COLO668 (cell line): ENCODE measurements at regions not wholly inside any gene's neighbourhood (a gene's known extent, or its start where the extent isn't known, plus 50 kb on each side); places are given as distances from the start of the nearest gene placed in this dataset.
"Not testable (repeated sequence)": the region's sequence is repeated elsewhere in the genome, so short reads cannot be mapped to it uniquely, and the experiment has no call there.

Experiments
- DNase-seq: peaks from one replicate; lab custom pipeline; 2025; ENCODE audit not compliant: unreplicated experiment; lab: John Stamatoyannopoulos, UW

DNA sequence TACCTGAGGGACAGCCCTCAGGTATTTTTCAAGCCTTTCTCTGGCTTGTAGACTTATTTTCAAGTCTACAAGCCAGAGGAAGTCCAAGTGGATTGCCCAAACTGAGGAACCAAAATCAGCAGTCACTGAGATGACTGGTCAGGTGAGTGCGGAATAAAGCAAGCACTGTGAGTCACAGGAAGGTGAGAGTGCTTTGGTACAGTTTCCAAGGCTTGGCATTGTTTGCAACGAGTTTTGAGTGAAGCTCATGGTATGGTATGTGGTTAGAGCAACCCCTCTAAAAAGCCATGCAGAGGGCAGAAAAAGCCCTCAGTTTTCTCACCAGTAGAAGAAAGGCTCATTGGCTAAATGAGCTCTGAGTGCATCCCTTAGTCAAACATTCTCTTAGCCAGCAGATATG, 112.8 kb upstream of the EOLA2 start:
- DNase-seq, result no peak

DNA sequence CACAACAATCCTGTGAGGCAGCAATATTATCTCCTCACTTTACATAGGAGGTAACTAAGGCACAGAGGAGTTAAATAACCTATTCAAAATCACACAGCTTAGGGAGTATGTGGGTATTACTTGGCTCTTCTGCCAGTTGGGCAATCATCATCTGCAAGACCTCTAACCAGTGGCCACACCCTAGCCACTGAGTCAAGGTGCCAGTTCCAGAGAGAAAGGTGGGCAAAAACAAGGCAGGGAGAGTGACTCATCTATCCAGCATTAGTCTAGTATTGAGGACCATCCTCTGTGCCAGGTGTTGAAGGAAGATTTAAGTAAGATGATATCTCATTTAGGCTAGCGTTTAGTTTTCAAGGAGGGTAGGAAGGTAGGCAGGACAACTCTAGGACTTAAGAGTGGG, 113.9 kb upstream of the EOLA2 start:
- no peak for DNase-seq

DNA sequence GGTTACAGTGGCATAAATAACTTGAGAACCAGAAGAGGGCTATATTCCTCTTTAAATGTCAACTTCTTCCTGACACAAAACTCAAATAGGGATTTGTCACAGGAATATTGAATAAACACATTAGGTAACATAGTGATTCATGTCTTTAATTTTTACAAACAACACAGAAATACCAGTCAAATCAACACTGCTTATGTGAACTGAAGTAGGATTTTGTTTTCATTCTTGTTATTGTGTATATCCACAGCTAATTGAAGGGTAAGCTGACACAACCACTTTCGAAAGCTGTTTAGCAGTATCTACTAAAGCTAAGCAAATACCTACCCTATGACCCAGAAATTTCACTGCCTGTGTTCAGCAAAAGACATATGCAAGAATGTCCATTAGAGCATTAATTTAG, 120.4 kb upstream of the EOLA2 start:
- DNase-seq, result no peak

DNA sequence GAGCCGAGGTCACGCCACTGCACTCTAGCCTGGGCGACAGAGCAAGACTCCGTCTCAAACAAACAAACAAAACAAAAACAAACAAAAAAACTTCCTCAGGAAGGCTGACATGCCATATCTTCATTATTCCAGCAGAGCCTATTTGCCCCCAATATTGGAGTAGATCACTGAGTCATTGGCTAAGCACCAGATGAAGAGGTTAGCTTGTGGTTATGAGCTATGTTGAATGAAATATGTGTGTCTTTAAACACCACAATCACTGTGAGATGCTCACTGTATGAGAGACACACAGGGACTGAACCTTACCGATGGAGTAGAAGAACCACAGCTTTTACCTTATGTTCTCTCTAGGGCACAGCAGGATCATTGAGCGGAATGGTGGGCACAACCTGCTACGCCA, 122.1 kb upstream of the EOLA2 start:
- no peak for DNase-seq

DNA sequence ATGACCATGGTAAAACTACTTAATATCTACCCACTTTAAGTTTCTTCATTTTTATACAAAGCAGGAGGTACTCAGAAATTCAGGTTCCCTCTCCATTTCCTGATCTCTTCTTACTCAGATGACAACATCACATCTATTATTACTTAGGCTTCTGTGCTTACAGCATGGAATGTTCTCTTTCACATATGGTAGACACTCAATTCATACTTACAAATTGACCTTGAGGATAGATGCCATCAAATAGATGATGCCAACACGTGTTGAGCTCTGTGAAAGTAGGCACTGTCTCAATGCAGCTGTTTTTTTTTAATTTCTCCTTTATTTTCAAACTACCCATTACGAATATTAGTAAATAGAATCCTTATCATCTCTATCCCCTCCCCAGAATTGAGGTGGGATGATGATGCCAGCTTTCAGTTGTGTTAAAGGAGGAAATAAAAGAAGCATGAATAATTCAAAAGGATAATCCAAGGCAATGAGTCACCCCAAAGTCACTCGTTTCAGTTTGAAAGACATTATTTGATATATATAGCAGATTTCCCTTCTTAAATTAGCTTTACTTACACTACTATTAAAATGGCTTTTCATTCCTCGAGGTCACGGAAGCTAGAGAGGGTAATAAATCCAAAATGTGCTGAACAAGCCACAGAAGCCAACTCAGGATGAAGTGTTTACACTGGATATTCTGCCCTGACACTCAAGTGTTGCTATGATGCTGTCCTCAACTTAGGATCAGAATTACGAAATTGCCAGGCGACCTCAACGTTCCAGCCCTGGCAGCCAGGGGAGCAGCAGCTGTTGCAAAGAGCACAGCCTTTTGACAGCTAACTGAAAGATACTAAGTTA, 124.2 kb upstream of the EOLA2 start:
- DNase-seq, result no peak

DNA sequence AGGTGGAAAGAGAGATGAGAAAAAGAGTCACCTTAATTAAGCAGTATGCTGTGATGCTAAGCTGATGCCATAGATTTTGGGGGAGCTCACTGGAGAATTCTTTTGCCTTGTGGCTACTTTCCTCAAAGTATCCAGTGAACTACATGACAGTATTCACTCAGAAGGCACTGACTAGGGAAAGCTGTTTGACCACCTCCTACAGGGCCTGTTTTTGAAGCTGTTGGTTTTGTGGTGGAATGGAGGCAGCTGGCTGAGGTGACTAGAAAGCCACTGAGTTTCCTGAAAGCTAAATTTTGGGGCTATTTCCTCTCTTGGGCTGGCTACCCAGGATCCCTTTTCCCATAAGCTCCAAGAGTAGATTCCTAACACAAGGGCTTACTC, 124.8 kb upstream of the EOLA2 start:
- DNase-seq, result no peak

DNA sequence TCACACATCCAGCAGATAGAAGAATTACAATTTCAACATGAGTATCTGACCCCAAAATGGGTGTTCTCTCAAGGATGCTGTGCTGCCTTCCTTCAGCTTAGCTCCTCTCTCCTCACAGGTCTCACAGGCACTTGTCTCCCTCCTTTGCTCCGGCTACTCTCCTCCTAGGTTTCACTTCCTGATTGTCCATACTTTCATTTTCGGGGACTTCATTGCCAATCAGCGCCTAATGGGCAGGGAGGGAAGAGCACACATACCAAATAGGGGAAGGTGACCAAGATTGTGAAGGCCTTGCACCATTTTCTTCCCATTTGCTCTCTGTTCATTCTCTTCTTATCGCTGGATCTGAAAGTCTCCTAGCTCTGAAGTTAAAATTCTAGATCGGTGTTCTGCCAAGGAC, 125.4 kb upstream of the EOLA2 start:
- DNase-seq, result no peak

DNA sequence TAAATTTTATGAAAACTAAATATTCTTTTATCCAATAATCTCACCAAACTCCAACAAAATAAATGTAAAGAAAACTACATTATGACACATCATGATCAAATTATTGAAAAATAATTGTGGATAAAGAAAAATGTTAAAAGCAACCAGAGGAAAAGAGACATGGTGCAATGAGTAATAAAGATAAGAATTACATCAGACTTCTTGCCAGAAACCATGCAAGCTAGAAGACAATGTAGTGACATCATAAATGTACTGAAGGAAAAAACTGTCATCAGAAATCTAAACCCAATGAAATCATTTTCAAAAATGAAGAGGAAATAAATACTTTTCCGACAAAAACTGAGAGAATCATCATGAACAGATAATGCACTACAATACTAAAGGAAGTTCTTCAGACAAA, 135.9 kb upstream of the EOLA2 start:
- DNase-seq, result no peak

DNA sequence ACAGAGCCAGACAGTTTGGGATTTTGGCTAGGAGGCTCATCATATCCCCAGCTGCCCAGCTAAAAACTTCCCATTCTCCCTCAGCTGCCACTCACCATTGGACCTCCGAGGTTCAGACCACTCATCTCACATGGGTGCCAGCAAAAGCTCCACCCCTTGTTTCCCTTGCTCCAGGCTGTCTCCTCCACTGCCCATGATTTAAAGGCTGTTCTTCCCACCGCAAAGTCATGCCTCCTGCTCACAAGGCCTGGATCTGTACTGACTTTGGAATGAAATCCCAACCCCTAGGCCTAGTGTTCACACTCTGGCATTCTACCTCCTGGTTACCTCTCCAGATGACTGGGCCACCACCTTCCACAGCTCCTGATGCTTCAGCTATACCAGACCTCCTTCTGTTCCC, 142.2 kb upstream of the EOLA2 start:
- no peak for DNase-seq

DNA sequence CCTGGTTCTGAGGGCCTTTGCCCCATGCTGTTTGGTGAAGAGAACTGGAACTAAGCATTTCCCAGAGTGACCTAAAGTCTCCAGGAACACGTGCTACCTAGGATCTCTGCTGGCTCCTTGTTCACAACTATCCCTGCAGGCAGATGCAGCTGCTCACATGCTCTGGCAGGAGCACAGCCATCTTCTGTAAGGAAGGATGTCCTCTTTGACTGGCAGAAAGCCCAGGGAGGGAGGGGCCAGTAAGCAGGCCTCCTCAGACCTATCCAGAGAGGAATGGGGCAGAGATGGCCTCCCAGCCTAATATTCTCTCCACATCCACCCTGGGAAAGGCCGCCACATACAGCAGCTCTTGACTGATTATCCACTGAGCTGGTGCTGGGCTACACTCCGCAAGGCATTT, 142.8 kb upstream of the EOLA2 start:
- DNase-seq, result no peak

DNA sequence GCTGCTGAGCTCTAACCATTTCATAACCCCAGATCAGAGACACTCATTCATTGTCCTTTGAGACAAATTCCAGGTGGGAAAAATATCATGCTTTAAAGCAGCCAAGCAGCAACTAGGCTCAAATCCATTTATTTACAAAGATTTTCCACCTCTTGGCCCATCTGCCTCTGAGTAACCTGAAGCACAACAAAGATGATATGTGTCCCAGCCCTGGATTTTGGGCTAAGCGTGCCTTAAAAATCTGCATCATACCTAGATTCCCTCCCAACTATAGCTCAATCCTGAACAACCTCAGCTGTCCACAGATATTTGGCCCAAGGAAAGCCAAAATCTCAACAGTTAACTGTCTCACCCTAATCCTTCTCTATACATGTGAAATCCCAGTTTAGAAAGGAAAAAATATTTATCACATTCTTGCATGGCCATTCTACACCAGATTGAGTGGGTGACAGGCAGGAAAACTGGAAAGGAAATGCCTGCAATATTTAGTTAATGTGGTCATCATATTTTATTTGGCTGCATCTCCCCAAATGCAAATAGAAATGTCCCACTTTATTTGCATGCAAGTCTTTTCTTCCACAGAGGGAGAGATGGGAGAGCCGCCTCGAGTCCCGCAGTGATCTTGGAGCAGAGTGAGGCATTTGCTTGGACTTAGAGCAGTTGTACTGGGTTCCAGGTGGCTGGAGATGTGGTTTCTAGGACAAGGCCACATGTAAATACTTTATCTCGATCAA, 146.4 kb upstream of the EOLA2 start:
- DNase-seq, result no peak

DNA sequence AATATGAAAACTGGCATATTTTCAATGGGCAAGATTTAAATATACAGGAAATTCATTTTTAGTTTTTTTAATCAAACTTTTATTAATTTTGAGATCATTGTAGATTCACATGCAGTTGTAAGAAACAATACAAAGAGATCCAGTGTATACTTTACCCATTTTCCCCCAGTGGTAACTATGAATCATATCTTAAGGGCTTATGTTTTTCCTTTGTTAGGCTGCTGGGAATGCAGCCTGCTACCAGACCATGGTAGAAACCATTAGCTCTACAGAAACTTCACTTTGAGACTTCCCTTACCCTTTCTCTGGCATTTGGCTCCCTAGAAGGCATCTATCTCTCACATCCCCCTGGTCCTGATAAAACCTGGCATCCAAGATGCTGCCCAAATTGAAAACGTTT, 147.6 kb upstream of the EOLA2 start:
- no peak for DNase-seq

DNA sequence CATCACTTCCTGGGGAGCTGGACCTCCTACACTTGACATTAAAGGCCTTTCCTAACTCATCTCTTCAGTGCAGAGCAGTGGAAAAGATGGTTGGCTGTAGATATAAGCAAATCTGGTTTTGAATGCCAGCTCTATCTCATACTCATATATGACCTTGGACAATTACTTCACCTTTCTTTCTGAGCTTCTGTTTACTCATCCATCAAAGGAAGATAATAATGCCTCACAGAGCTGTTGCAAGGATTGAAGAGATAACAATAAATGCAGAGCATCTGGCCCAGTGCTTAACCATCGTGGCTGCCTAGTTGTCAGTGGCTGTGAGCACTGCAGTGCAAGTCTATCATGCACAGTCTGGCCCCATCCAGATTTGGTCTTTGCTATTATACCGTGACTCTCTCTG, 148.1 kb upstream of the EOLA2 start:
- DNase-seq, result no peak

DNA sequence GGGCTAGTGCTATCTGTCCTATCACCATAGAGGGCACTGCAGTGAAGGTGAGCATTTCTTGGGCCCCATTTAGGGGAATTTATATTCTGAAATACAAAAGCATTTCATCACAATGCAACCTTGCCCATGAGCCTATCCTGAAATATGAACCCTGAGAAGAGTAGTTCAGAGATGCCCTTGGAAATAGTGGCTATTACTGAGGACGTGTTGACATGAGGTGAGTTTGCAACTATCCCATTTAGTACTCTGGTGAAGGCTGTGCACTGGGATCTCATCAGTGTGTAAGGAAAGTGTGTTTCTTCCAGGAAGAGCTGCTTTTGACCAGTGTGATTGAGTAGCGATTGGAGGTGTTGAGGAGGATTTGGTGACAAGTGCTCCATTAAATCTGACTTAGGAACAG, 149.3 kb upstream of the EOLA2 start:
- DNase-seq, result no peak

DNA sequence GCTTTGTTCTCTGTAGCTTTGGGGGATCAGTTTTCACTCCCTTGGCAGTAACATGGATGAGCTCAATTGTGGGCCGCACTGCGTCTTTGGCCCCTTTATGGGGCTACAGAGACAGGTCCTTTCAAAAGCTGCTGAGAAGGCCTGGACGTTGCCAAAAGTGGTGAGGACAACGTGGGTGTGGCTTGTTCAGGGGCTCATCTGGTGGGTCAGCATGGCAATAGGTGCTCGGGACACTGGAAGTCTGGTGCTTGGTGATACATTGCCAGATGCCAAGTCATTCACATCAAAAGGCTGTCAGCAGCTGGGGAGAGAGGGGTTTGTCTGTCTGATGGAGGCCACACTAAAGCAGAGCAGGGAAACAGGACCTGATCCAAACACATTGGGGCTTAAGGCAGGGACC, 149.8 kb upstream of the EOLA2 start:
- DNase-seq, result no peak

DNA sequence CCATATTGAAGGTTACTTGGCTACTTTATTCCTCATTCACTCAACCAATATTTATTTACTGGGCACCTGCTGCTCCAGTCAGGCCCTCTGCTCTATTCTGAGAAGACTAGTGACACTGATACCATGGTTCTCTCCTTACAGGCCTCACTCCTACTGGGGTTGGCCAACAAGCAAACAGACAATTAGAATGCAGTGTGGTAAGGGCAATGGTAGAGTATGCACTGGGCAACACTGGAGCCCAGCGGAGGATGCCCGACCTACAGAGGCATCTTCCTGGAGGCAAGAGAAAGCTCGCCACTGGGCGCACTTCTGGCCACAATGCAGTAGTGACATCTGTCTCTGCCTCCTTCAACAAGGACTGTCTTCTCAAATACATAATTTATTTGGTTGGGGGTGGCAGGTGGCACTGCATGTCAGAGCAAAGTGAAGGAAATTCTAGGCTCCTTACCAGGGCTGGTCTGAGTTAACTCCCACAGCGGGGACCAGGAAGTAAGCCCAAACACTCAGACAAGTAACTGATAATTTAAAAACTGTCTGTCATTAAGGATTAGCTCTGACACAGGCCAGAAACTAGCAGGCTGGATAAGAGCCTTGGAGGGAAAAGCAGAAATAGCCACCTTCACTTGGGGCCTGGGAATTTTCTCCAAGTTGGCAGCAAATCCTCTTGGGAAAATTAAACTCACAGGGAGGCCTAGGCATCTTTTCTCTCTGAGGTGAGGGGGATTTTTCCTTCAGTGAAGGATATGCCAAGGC, 150.7 kb upstream of the EOLA2 start:
- no peak for DNase-seq

DNA sequence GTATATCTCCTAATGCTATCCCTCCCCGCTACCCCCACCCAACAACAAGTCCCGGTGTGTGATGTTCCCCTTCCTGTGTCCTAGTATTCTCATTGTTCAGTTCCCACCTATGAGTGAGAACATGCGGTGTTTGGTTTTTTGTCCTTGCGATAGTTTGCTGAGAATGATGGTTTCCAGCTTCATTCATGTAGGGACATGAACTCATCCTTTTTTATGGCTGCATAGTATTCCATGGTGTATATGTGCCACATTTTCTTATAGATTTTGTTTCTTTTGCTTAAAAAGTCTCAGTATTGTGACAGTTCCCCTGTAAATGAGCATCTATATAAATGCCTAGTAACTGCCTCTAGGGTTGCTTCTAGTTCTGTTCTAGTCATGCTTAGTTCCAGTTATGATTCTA, 153.0 kb upstream of the EOLA2 start:
- DNase-seq, result not testable (repeated sequence)

DNA sequence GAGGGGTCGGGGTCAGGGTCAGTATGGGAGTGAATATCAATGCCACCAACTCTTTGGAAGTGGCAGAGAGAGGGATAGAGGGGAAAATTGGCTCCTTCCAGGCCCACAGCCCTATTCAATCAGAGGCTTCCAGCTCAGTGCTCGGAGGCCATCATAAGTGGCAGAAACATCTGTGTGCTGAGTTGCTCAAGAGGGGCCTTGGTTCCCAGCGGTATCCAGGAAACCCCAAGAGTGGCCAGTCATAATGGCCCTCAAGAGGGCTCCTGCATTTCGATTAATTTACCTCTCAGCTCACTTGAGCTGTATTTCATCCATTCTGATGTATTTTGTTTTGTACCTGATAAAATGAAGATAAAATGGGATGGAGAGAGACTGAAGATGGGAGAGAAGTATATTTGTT, 154.3 kb upstream of the EOLA2 start:
- DNase-seq, result no peak

DNA sequence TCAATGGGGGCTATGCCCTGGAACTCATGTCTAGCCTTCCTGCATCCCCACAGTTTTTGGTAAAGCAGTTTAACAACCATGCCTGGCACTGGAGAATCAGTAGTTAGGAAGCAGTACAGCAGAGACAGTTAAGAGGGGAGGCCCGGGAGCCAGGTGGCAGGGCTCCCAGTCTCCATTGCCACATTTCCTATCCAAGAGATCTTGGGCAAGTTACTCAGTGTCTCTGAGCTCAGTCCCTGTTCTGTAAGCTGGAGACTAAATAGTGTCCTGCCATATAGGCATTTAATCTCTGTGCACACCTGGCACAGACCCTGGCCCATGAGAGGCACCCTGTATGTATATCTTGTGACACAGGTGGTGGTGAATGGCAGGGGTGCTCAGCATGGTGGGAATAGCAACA, 156.1 kb upstream of the EOLA2 start:
- DNase-seq, result no peak

DNA sequence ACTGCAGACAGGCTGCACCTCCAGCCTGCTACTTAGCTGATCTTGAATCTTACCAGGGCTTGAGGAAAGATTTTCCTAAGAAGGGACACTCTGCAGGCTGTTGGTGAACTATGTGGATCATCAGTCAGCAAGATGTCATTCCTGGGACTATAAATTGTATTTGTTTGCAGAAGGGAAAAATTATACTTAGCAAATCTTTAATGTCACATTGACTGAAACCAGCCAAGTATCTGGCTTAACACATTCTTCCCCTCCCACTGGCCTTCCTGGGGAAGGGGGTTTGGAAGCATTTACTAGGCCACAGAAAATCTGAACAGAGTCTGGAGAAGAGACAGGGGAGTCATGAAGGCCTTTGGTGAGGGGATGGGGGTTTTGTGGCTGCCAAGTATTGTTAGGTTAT, 156.7 kb upstream of the EOLA2 start:
- DNase-seq, result no peak

DNA sequence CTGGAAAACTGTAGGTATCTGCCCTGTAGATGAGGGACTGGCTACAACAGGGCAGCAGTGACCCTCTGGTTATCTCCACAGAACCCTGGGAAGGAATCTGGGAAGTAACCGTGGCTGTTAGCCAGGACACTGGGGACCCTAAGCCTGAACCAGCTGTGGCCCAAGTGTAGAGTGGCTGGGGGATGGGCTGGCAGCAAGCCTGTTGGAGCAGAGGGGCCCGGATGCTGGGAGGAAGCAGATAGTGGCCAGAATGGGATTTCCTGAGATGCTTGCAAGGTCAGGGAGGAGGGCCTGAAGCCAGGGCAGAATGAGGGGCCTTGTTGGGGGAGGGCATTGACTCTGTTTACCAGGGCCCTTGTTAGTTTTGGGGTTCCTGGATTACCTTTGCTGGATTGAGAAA, 161.0 kb upstream of the EOLA2 start:
- DNase-seq, result no peak

DNA sequence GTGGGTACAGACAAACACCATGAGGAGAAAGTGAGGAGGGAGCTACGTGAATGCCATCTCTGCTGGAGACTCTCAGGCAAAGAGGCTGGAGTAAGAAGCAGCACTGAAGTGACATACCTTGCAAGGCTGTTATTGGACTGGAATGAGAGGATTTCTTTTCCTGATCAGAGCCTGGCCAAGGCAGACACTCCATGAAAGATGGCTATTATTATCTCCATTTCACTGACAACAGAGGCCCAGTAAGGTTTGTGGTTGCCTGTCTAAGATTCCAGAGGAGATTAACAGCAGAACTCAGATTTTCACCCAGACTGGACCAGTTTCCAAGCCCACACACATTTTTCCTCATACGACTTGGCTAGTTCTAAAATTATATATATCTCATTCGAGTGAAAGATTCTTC, 162.0 kb upstream of the EOLA2 start:
- DNase-seq, result no peak
